Muscle layer of duodenum (tissue), 2 donors: ENCODE measurements at regions not wholly inside any gene's neighbourhood (a gene's known extent, or its start where the extent isn't known, plus 50 kb on each side); places are given as distances from the start of the nearest gene placed in this dataset.
A peak's percentile ranks its signal among the peaks of the same experiment; 100 is the strongest.

Source experiments
- H3K27ac ChIP-seq: one replicate; pipeline ENCODE4 v1.7.0; 2013; ENCODE audit warnings: mild to moderate bottlenecking, low read length
- H3K27me3 ChIP-seq: one replicate; pipeline ENCODE4 v1.7.0; 2013; ENCODE audit warnings: low read depth, mild to moderate bottlenecking, control low read depth, low read length
- H3K36me3 ChIP-seq, 2 donors: one replicate each; pipeline ENCODE4 v1.7.0; 2013; ENCODE audit warnings: low read length in 2 of 2, control low read depth in 1 of 2, mild to moderate bottlenecking in 1 of 2; ENCODE audit not compliant: insufficient read depth in 2 of 2, control insufficient read depth in 1 of 2
- H3K4me1 ChIP-seq, 2 donors: one replicate each; pipeline ENCODE4 v1.7.0; 2013; ENCODE audit warnings: low read length in 2 of 2, mild to moderate bottlenecking in 2 of 2, control low read depth in 1 of 2, moderate library complexity in 1 of 2; ENCODE audit not compliant: insufficient read depth in 2 of 2, control insufficient read depth in 1 of 2
- H3K4me3 ChIP-seq, 2 donors: one replicate each; pipeline ENCODE4 v1.7.0; 2013; ENCODE audit warnings: low read length in 2 of 2, low read depth in 1 of 2, mild to moderate bottlenecking in 1 of 2
- H3K9me3 ChIP-seq, 2 donors: one replicate each; pipeline ENCODE4 v1.7.0; 2013; ENCODE audit warnings: low read length in 2 of 2, control low read depth in 1 of 2, mild to moderate bottlenecking in 1 of 2; ENCODE audit not compliant: control insufficient read depth in 1 of 2
- donor health status: healthy.

GRCh38 chr15:25059698-25060471 is 105.1 kb downstream of the SNRPN start:
- Histone ChIP-seq H3K4me3 (peak overlapping the region; percentile 34 to 53), H3K36me3 (peaks cover 64 to 100% of the 10 kb centered on the region in 2 donors), H3K27me3 (no peaks in the 10 kb centered on the region), H3K27ac (no peak overlapping the region), H3K4me1 (no peaks in the 10 kb centered on the region), H3K9me3 (peaks cover 99 to 100% of the 10 kb centered on the region in 2 donors)

GRCh38 chr15:25060472-25060803 is 105.7 kb downstream of the SNRPN start:
- H3K36me3 ChIP-seq, result peaks cover 64 to 100% of the 10 kb centered on the region in 2 donors
- no peak overlapping the region for H3K27ac ChIP-seq
- H3K4me1 ChIP-seq, result no peaks in the 10 kb centered on the region
- peak overlapping the region in 1 of 2 donors; percentile 53 for H3K4me3 ChIP-seq
- no peaks in the 10 kb centered on the region for H3K27me3 ChIP-seq
- peaks cover 99 to 100% of the 10 kb centered on the region in 2 donors for H3K9me3 ChIP-seq

GRCh38 chr15:25060996-25061620 is 106.3 kb downstream of the SNRPN start:
- Histone ChIP-seq H3K4me3 (peak overlapping the region; percentile 0 to 53), H3K27ac (no peak overlapping the region), H3K27me3 (no peaks in the 10 kb centered on the region), H3K4me1 (no peaks in the 10 kb centered on the region), H3K36me3 (peaks cover 64 to 100% of the 10 kb centered on the region in 2 donors), H3K9me3 (peaks cover 97 to 100% of the 10 kb centered on the region in 2 donors)

- Histone ChIP-seq H3K4me3 (peak overlapping the region; percentile 0 to 53), H3K9me3 (peaks cover 97 to 100% of the 10 kb centered on the region in 2 donors), H3K36me3 (peaks cover 66 to 100% of the 10 kb centered on the region in 2 donors)
These were observed 107.2 kb downstream of the SNRPN start for GRCh38 chr15:25061808-25062550.

GRCh38 chr15:25062551-25063430 is 108.0 kb downstream of the SNRPN start:
- Histone ChIP-seq H3K27ac (no peak overlapping the region), H3K9me3 (peaks cover 96 to 100% of the 10 kb centered on the region in 2 donors), H3K4me1 (no peaks in the 10 kb centered on the region), H3K36me3 (peaks cover 69 to 100% of the 10 kb centered on the region in 2 donors), H3K4me3 (peak overlapping the region; percentile 33 to 53), H3K27me3 (no peaks in the 10 kb centered on the region)

More at GRCh38 chr15:25061808-25062550, 107.2 kb downstream of the SNRPN start:
- Histone ChIP-seq H3K4me1 (no peaks in the 10 kb centered on the region), H3K27me3 (no peaks in the 10 kb centered on the region), H3K27ac (no peak overlapping the region)

- Histone ChIP-seq H3K27ac (no peak overlapping the region), H3K9me3 (peaks cover 97 to 100% of the 10 kb centered on the region in 2 donors), H3K27me3 (no peaks in the 10 kb centered on the region), H3K36me3 (peaks cover 69 to 100% of the 10 kb centered on the region in 2 donors), H3K4me1 (no peaks in the 10 kb centered on the region), H3K4me3 (peak overlapping the region in 1 of 2 donors; percentile 53)
These were observed 110.5 kb downstream of the SNRPN start for GRCh38 chr15:25065286-25065685.

GRCh38 chr15:25065876-25066275 is 111.1 kb downstream of the SNRPN start:
- peaks cover 75 to 100% of the 10 kb centered on the region in 2 donors for H3K36me3 ChIP-seq
- no peaks in the 10 kb centered on the region for H3K4me1 ChIP-seq
- H3K27me3 ChIP-seq, result no peaks in the 10 kb centered on the region
- H3K4me3 ChIP-seq, result peak overlapping the region in 1 of 2 donors; percentile 53
- H3K9me3 ChIP-seq, result peaks cover 97 to 100% of the 10 kb centered on the region in 2 donors
- no peak overlapping the region for H3K27ac ChIP-seq

GRCh38 chr15:25066708-25067107 is 111.9 kb downstream of the SNRPN start:
- Histone ChIP-seq H3K4me3 (peak overlapping the region in 1 of 2 donors; percentile 53), H3K9me3 (peaks cover 97 to 100% of the 10 kb centered on the region in 2 donors), H3K36me3 (peaks cover 80 to 100% of the 10 kb centered on the region in 2 donors), H3K27ac (no peak overlapping the region), H3K27me3 (no peaks in the 10 kb centered on the region), H3K4me1 (no peaks in the 10 kb centered on the region)

- Histone ChIP-seq H3K4me1 (no peaks in the 10 kb centered on the region), H3K27ac (no peak overlapping the region), H3K36me3 (peaks cover 90 to 100% of the 10 kb centered on the region in 2 donors), H3K9me3 (peaks cover 97 to 100% of the 10 kb centered on the region in 2 donors), H3K27me3 (no peaks in the 10 kb centered on the region), H3K4me3 (peak overlapping the region; percentile 28 to 53)
These were observed 113.0 kb downstream of the SNRPN start for GRCh38 chr15:25067725-25068309.

GRCh38 chr15:25068696-25069095 is 113.9 kb downstream of the SNRPN start:
- Histone ChIP-seq H3K27me3 (no peaks in the 10 kb centered on the region), H3K27ac (no peak overlapping the region), H3K9me3 (peaks cover 94 to 100% of the 10 kb centered on the region in 2 donors), H3K4me3 (peak overlapping the region; percentile 7 to 53), H3K36me3 (peaks cover 90 to 100% of the 10 kb centered on the region in 2 donors), H3K4me1 (no peaks in the 10 kb centered on the region)
